Keratinocyte (primary cell): ENCODE measurements at regions not wholly inside any gene's neighbourhood (a gene's known extent, or its start where the extent isn't known, plus 50 kb on each side); places are given as distances from the start of the nearest gene placed in this dataset.

ENCODE experiments used
- DNase-seq: peaks from one replicate; pipeline ENCODE4 v3.0.0-alpha.2; 2011; ENCODE audit warnings: low read depth, missing footprints, low spot score
- FAIRE-seq: peaks from 2 replicates; lab custom pipeline; 2011; peaks lifted over from hg19 to GRCh38; lab: Jason Lieb, UNC
- H2AFZ ChIP-seq: 2 replicates; pipeline ENCODE4 v1.6.0; 2012; ENCODE audit warnings: low read length, control low read depth, inconsistent platforms; ENCODE audit not compliant: control insufficient read depth
- H3K27ac ChIP-seq: 2 replicates; pipeline ENCODE4 v1.5.1; 2011; ENCODE audit warnings: low read length; ENCODE audit not compliant: control insufficient read depth, insufficient read depth
- H3K27me3 ChIP-seq: 3 replicates; pipeline ENCODE4 v1.6.0; 2011; ENCODE audit warnings: low read length; ENCODE audit not compliant: control insufficient read depth, insufficient read depth; ENCODE audit errors: extremely low read depth
- H3K36me3 ChIP-seq, 2 experiments: 2 replicates in 1 of 2; 3 replicates in 1 of 2; pipeline ENCODE4 v1.5.1; 2011; ENCODE audit warnings: low read length in 2 of 2, mild to moderate bottlenecking in 1 of 2; ENCODE audit not compliant: control insufficient read depth in 2 of 2, insufficient read depth in 2 of 2; ENCODE audit errors: extremely low read depth in 1 of 2
- H3K4me1 ChIP-seq: 3 replicates; pipeline ENCODE4 v1.5.1; 2011; ENCODE audit warnings: low read length; ENCODE audit not compliant: control insufficient read depth, insufficient read depth; ENCODE audit errors: extremely low read depth
- H3K4me2 ChIP-seq: 3 replicates; pipeline ENCODE4 v1.6.0; 2011; ENCODE audit warnings: low read depth, low read length; ENCODE audit not compliant: control insufficient read depth, insufficient read depth; ENCODE audit errors: extremely low read depth
- H3K4me3 ChIP-seq, 3 experiments: fragments of 200-600 bp in 1 of 3; sonication (generic) in 1 of 3; 2 replicates in 2 of 3; 3 replicates in 1 of 3; pipeline ENCODE4 v1.5.1; 2011 to 2016; ENCODE audit warnings: low read length in 3 of 3, mild to moderate bottlenecking in 3 of 3, control low read depth in 2 of 3, inconsistent platforms in 1 of 3, low read depth in 1 of 3, mixed read lengths in 1 of 3, mixed run types in 1 of 3, moderate library complexity in 1 of 3; ENCODE audit not compliant: control insufficient read depth in 2 of 3, insufficient read depth in 2 of 3; ENCODE audit errors: extremely low read depth in 1 of 3
- H3K79me2 ChIP-seq: 2 replicates; pipeline ENCODE4 v1.6.0; 2012; ENCODE audit warnings: low read length; ENCODE audit not compliant: control insufficient read depth, insufficient read depth
- H3K9ac ChIP-seq: 3 replicates; pipeline ENCODE4 v1.6.0; 2011; ENCODE audit warnings: low read length; ENCODE audit not compliant: control insufficient read depth, insufficient read depth; ENCODE audit errors: extremely low read depth
- H3K9me1 ChIP-seq: 3 replicates; pipeline ENCODE4 v1.6.0; 2011; ENCODE audit warnings: low read length; ENCODE audit not compliant: control insufficient read depth, insufficient read depth; ENCODE audit errors: extremely low read depth
- H3K9me3 ChIP-seq: 2 replicates; pipeline ENCODE4 v1.5.1; 2012; ENCODE audit warnings: low read depth, low read length; ENCODE audit not compliant: control insufficient read depth
- H4K20me1 ChIP-seq: 3 replicates; pipeline ENCODE4 v1.6.0; 2011; ENCODE audit warnings: low read length; ENCODE audit not compliant: control insufficient read depth, insufficient read depth; ENCODE audit errors: extremely low read depth
- CTCF ChIP-seq, 3 experiments: IDR thresholded peaks in 1 of 3; conservative IDR thresholded peaks in 1 of 3; optimal IDR thresholded peaks in 1 of 3; 2 replicates in 2 of 3; 3 replicates in 1 of 3; pipeline versions ENCODE3 to v1.5.1; 2011; ENCODE audit warnings: low read length in 3 of 3, mild to moderate bottlenecking in 3 of 3, moderate library complexity in 2 of 3, control low read depth in 1 of 3, inconsistent platforms in 1 of 3; ENCODE audit not compliant: insufficient read depth in 2 of 3; ENCODE audit errors: extremely low read depth in 1 of 3
- EZH2 ChIP-seq: IDR thresholded peaks from one replicate; pipeline ENCODE4 v1.6.1; 2012; ENCODE audit warnings: inconsistent platforms, mild to moderate bottlenecking, low read length, moderate library complexity
- dilution Hi-C: fragments of 300-500 bp; cut with MboI; formaldehyde crosslinking; loops from one replicate; pipeline ENCODE4 v1.7.0; 2020; ENCODE audit warnings: low sequenced_read_pairs; ENCODE audit not compliant: extremely low pct_ligation_motif_present

DNA sequence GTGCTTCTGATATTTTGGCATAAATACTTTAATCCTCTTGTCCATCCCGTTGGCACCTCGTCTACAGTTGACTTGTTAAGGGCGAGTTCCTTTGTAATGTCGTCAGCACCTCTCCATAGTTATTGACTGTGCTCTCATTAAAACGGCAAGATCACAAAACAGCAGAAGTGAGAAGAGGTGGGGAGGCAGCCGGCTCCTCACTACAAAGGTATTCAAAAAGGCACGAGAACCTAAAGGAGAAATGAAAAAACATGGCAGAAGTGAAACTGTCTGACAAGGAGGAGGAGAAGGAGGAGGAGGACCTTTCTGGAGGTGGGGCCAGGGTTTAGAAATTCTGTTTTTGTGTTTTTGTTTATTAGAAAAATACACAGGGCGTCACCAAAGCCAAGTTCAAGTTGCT is 235.6 kb downstream of the BCL11A start:
- no peak overlapping the region for H3K4me3 ChIP-seq
- FAIRE-seq: no peak
- no peak overlapping the region for H3K27ac ChIP-seq

GRCh38 chr2:60317034-60317386 is 236.4 kb downstream of the BCL11A start:
- dilution Hi-C loops: no loop called here
- H3K36me3 ChIP-seq: no peaks in the 10 kb centered on the region
- no peak overlapping the region for H3K4me3 ChIP-seq
- no peak overlapping the region for H3K9ac ChIP-seq
- no peaks in the 10 kb centered on the region for H3K4me1 ChIP-seq
- H3K9me3 ChIP-seq: no peaks in the 10 kb centered on the region
- no peak overlapping the region for H3K27ac ChIP-seq
- H3K9me1 ChIP-seq: no peaks in the 10 kb centered on the region
- DNase-seq (no peak), FAIRE-seq (no peak)
- TF ChIP-seq CTCF (optimal IDR thresholded peaks at IDR 0.05 in 1 of 3, IDR thresholded peaks at IDR 0.05 in 1 of 3, conservative IDR thresholded peaks at IDR 0.05 in 1 of 3; ENCODE audit: extremely low read depth in 1 of 3, insufficient read depth in 2 of 3, low read length in 3 of 3): no peak
- TF ChIP-seq EZH2: no peak
- no peak overlapping the region for H2AFZ ChIP-seq
- H3K4me2 ChIP-seq: no peak overlapping the region
- no peaks in the 10 kb centered on the region for H4K20me1 ChIP-seq
- peaks cover 9% of the 10 kb centered on the region for H3K27me3 ChIP-seq
- H3K79me2 ChIP-seq: no peaks in the 10 kb centered on the region

More for the DNA sequence above, 235.6 kb downstream of the BCL11A start:
- H3K9me3 ChIP-seq: no peaks in the 10 kb centered on the region
- TF ChIP-seq EZH2: no peak
- TF ChIP-seq CTCF (optimal IDR thresholded peaks at IDR 0.05 in 1 of 3, IDR thresholded peaks at IDR 0.05 in 1 of 3, conservative IDR thresholded peaks at IDR 0.05 in 1 of 3; ENCODE audit: extremely low read depth in 1 of 3, insufficient read depth in 2 of 3, low read length in 3 of 3): no peak
- H3K4me2 ChIP-seq: no peak overlapping the region
- no peaks in the 10 kb centered on the region for H3K79me2 ChIP-seq
- no peak overlapping the region for H3K9ac ChIP-seq
- no peaks in the 10 kb centered on the region for H3K9me1 ChIP-seq
- no peaks in the 10 kb centered on the region for H3K4me1 ChIP-seq
- dilution Hi-C loops: no loop called here
- H2AFZ ChIP-seq: no peak overlapping the region
- no peaks in the 10 kb centered on the region for H3K36me3 ChIP-seq
- no peak for DNase-seq
- H4K20me1 ChIP-seq: no peaks in the 10 kb centered on the region
- peaks cover 9% of the 10 kb centered on the region for H3K27me3 ChIP-seq
